HCT116 (cell line): ENCODE measurements at regions not wholly inside any gene's neighbourhood (a gene's known extent, or its start where the extent isn't known, plus 50 kb on each side); places are given as distances from the start of the nearest gene placed in this dataset.

Experiments
- ATAC-seq: fragments of 200-7000 bp; cut with Tn5 transposase; 2 replicates; pipeline ENCODE4 v1.9.1; 2020; ENCODE audit warnings: mild to moderate bottlenecking, moderate library complexity
- BruUV-seq: library from RNA; stranded (reverse); fragments of 400-500 nt; replicated peaks from 2 replicates; lab custom pipeline; 2021; lab: Mats Ljungman, UMichigan
- CTCF ChIA-PET: fragments of 300-600 bp; sonication (Branson Sonifier 250); formaldehyde crosslinking; loops from one replicate; lab custom pipeline; 2021; ENCODE audit warnings: antibody characterized with exemption; lab: Charles Lee
- POLR2A ChIA-PET: fragments of 300-600, 350-600 bp; sonication (Branson Sonifier 250); formaldehyde crosslinking; loops from one replicate; lab custom pipeline; 2021; ENCODE audit warnings: antibody characterized with exemption; lab: Charles Lee
- RAD21 ChIA-PET, 2 experiments: fragments of 300-600 bp; sonication (Branson Sonifier 250); formaldehyde crosslinking; loops; one replicate each; lab custom pipeline; 2023; ENCODE audit warnings: low total read pairs in 2 of 2; ENCODE audit not compliant: uncharacterized antibody in 2 of 2, unreplicated experiment in 2 of 2, low non-redundant PET in 1 of 2; lab: Charles Lee
- DNase-seq: peaks from one replicate; pipeline ENCODE4 v3.0.0-alpha.2; 2010; ENCODE audit warnings: low read depth, low spot score
- H2AFZ ChIP-seq: fragments of 200-600 bp; shearing (Covaris generic), sonication (generic); 2 replicates; pipeline ENCODE4 v1.6.1; 2017; ENCODE audit warnings: low read depth, mixed run types, mixed read lengths, antibody characterized with exemption, low read length; ENCODE audit not compliant: poor library complexity, severe bottlenecking
- H3K27ac ChIP-seq: 2 replicates; pipeline ENCODE4 v1.5.1; 2012; ENCODE audit warnings: low read depth, low read length
- H3K27me3 ChIP-seq: fragments of 200-600 bp; sonication (generic); 2 replicates; pipeline ENCODE4 v1.6.1; 2016; ENCODE audit warnings: mixed run types, low read length, mixed read lengths; ENCODE audit not compliant: insufficient read depth
- H3K36me3 ChIP-seq, 2 experiments: fragments of 200-500 bp in 1 of 2; fragments of 200-600 bp in 1 of 2; sonication (Bioruptor generic) in 1 of 2; sonication (generic) in 1 of 2; 2 replicates each; pipeline versions ENCODE4 v1.5.1 to v1.6.1; 2014 to 2016; ENCODE audit warnings: low read length in 2 of 2, inconsistent platforms in 1 of 2, mixed read lengths in 1 of 2, mixed run types in 1 of 2; ENCODE audit not compliant: insufficient read depth in 2 of 2, control insufficient read depth in 1 of 2
- H3K4me1 ChIP-seq, 2 experiments: fragments of 200-600 bp in 1 of 2; sonication (generic) in 1 of 2; 2 replicates each; pipeline versions ENCODE4 v1.5.1 to v1.6.1; 2012 to 2017; ENCODE audit warnings: low read length in 2 of 2, inconsistent platforms in 1 of 2, mild to moderate bottlenecking in 1 of 2, mixed read lengths in 1 of 2, mixed run types in 1 of 2, moderate library complexity in 1 of 2; ENCODE audit not compliant: insufficient read depth in 2 of 2, control insufficient read depth in 1 of 2
- H3K4me2 ChIP-seq: fragments of 200-600 bp; sonication (generic); 2 replicates; pipeline ENCODE4 v1.6.1; 2017; ENCODE audit warnings: mixed run types, low read length, mixed read lengths
- H3K4me3 ChIP-seq, 2 experiments: fragments of 200-600 bp in 1 of 2; sonication (generic) in 1 of 2; replicated peaks in 1 of 2; 2 replicates each; pipeline ENCODE4 v1.5.1; 2011 to 2016; ENCODE audit warnings: low read length in 2 of 2, control low read depth in 1 of 2, low read depth in 1 of 2, mild to moderate bottlenecking in 1 of 2, mixed read lengths in 1 of 2, mixed run types in 1 of 2
- H3K79me2 ChIP-seq: fragments of 200-600 bp; sonication (generic); 2 replicates; pipeline ENCODE4 v1.6.1; 2017; ENCODE audit warnings: mild to moderate bottlenecking, mixed run types, low read length, moderate library complexity, mixed read lengths; ENCODE audit not compliant: insufficient read depth
- H3K9ac ChIP-seq: fragments of 200-600 bp; sonication (generic); 2 replicates; pipeline ENCODE4 v1.6.1; 2016; ENCODE audit warnings: low read length, mixed read lengths
- H3K9me2 ChIP-seq: fragments of 200-600 bp; sonication (generic), shearing (Covaris generic); 2 replicates; pipeline ENCODE4 v1.6.1; 2017; ENCODE audit warnings: mixed run types, mild to moderate bottlenecking, moderate library complexity; ENCODE audit not compliant: insufficient read depth
- H3K9me3 ChIP-seq, 2 experiments: fragments of 200-500 bp in 1 of 2; fragments of 200-600 bp in 1 of 2; sonication (Bioruptor generic) in 1 of 2; sonication (generic) in 1 of 2; 2 replicates each; pipeline ENCODE4 v1.6.1; 2014 to 2017; ENCODE audit warnings: low read length in 2 of 2, mixed read lengths in 2 of 2, inconsistent platforms in 1 of 2, low read depth in 1 of 2, mild to moderate bottlenecking in 1 of 2, mixed run types in 1 of 2, moderate library complexity in 1 of 2; ENCODE audit not compliant: control insufficient read depth in 1 of 2, insufficient read depth in 1 of 2
- H4K20me1 ChIP-seq: fragments of 200-600 bp; sonication (generic), shearing (Covaris generic); 2 replicates; pipeline ENCODE4 v1.6.1; 2017; ENCODE audit warnings: mixed run types, mild to moderate bottlenecking, moderate library complexity; ENCODE audit not compliant: insufficient read depth
- CBX3 ChIP-seq: IDR thresholded peaks from 2 replicates; pipeline ENCODE4 v1.6.1; 2012; ENCODE audit warnings: low read depth
- CEBPB ChIP-seq: IDR thresholded peaks from 2 replicates; pipeline ENCODE4 v1.6.1; 2012; ENCODE audit warnings: low read depth
- ELF1 ChIP-seq: IDR thresholded peaks from 2 replicates; pipeline ENCODE4 v1.6.1; 2012; ENCODE audit warnings: low read depth, borderline replicate concordance
- EZH2 ChIP-seq: fragments of 200-600 bp; sonication (generic); IDR thresholded peaks from 2 replicates; pipeline ENCODE4 v1.6.1; 2017; ENCODE audit warnings: antibody characterized with exemption, mixed run types
- POLR2AphosphoS5 ChIP-seq: IDR thresholded peaks from 2 replicates; pipeline ENCODE4 v1.6.1; 2011; ENCODE audit warnings: mild to moderate bottlenecking, low read depth, low read length, moderate library complexity
- SIN3A ChIP-seq: IDR thresholded peaks from 2 replicates; pipeline ENCODE4 v1.6.1; 2012; ENCODE audit warnings: low read depth
- SP1 ChIP-seq: IDR thresholded peaks from 2 replicates; pipeline ENCODE4 v1.6.1; 2012; ENCODE audit warnings: low read depth
- SRF ChIP-seq: IDR thresholded peaks from 2 replicates; pipeline ENCODE4 v1.6.1; 2012; ENCODE audit warnings: low read depth
- YY1 ChIP-seq: IDR thresholded peaks from 2 replicates; pipeline ENCODE4 v1.6.1; 2011; ENCODE audit warnings: low read length, low read depth, moderate library complexity, mild to moderate bottlenecking; ENCODE audit not compliant: insufficient replicate concordance; ENCODE audit errors: extremely low read depth
- ZBTB33 ChIP-seq: IDR thresholded peaks from 2 replicates; pipeline ENCODE4 v1.6.1; 2011; ENCODE audit warnings: mild to moderate bottlenecking, low read length, moderate library complexity; ENCODE audit not compliant: insufficient replicate concordance; ENCODE audit errors: extremely low read depth
- ZFX ChIP-seq: fragments of 450-650 bp; IDR thresholded peaks from 2 replicates; pipeline ENCODE4 v1.6.1; 2017
- intact Hi-C: fragments of 100-400 bp; cut with micrococcal nuclease; formaldehyde crosslinking; loops from 2 replicates; pipeline ENCODE4 v1.10.0; 2022
- TF ChIP-seq, protein P1 (sequence below): IDR thresholded peaks from 2 replicates; pipeline ENCODE4 v1.6.1; 2012

- POLR2A ChIA-PET: no interaction called here
- CTCF ChIA-PET: no interaction called here
- Histone ChIP-seq H2AFZ (no peak overlapping the region), H3K9me3 (peaks cover 0 to 18% of the 10 kb centered on the region in 2 experiments; a peak in 3 of 4 replicates), H3K27ac (no peak overlapping the region), H4K20me1 (no peaks in the 10 kb centered on the region), H3K79me2 (no peaks in the 10 kb centered on the region), H3K27me3 (no peaks in the 10 kb centered on the region), H3K36me3 (no peaks in the 10 kb centered on the region), H3K9ac (no peak overlapping the region), H3K9me2 (no peaks in the 10 kb centered on the region), H3K4me3 (no peak overlapping the region), H3K4me2 (no peak overlapping the region), H3K4me1 (no peaks in the 10 kb centered on the region)
- DNase-seq (no peak), ATAC-seq (no peak)
- BruUV-seq: no TSS peak
- TF ChIP-seq ELF1 (no peak), ZFX (no peak), CBX3 (no peak), SP1 (no peak), SRF (no peak), SIN3A (no peak), POLR2AphosphoS5 (no peak), ZBTB33 (no peak), YY1 (no peak), CEBPB (no peak), EZH2 (no peak)
- TF ChIP-seq, protein P1, sequence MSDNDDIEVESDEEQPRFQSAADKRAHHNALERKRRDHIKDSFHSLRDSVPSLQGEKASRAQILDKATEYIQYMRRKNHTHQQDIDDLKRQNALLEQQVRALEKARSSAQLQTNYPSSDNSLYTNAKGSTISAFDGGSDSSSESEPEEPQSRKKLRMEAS: no peak
- intact Hi-C loops: no loop called here
- RAD21 ChIA-PET: no interaction called here
These were observed 899.5 kb upstream of the GYPC start for GRCh38 chr2:125756431-125756830.
